ENCODE measurements at regions not wholly inside any gene's neighbourhood (a gene's known extent, or its start where the extent isn't known, plus 50 kb on each side); places are given as distances from the start of the nearest gene placed in this dataset.

DNA sequence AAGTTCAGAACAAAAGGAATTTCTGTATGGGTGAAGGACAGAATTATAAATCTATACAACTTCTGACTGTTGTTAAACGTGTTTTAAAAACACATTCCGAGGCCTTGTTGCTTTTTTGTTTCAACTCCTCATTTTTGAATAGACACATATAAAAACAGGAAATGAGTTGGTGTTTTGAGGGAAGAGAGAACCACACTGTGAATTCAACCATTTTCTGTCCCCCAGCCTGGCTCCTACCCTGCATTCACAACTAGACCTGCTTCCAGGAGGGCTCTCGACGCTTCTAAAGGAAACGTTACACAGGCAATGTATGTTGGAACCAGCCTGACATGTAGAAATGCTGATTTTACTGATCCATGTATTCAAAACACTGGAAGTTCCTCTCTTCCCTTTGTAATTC is 76.5 kb downstream of the OR13A1 start:
- ChIA-PET POLR2A (no interaction called here), CTCF (no interaction called here)
- TF ChIP-seq NR2C2 (CRISPR knock-in tag; IDR thresholded peaks at IDR 0.05) (no peak), ZNF232 (CRISPR knock-in tag; IDR thresholded peaks at IDR 0.05) (no peak), NR1H2 (CRISPR knock-in tag; IDR thresholded peaks at IDR 0.05) (no peak)
- TF ChIP-seq, protein P1, sequence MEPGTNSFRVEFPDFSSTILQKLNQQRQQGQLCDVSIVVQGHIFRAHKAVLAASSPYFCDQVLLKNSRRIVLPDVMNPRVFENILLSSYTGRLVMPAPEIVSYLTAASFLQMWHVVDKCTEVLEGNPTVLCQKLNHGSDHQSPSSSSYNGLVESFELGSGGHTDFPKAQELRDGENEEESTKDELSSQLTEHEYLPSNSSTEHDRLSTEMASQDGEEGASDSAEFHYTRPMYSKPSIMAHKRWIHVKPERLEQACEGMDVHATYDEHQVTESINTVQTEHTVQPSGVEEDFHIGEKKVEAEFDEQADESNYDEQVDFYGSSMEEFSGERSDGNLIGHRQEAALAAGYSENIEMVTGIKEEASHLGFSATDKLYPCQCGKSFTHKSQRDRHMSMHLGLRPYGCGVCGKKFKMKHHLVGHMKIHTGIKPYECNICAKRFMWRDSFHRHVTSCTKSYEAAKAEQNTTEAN (CRISPR knock-in tag; IDR thresholded peaks at IDR 0.05): no peak
- TF ChIP-seq, protein P2, sequence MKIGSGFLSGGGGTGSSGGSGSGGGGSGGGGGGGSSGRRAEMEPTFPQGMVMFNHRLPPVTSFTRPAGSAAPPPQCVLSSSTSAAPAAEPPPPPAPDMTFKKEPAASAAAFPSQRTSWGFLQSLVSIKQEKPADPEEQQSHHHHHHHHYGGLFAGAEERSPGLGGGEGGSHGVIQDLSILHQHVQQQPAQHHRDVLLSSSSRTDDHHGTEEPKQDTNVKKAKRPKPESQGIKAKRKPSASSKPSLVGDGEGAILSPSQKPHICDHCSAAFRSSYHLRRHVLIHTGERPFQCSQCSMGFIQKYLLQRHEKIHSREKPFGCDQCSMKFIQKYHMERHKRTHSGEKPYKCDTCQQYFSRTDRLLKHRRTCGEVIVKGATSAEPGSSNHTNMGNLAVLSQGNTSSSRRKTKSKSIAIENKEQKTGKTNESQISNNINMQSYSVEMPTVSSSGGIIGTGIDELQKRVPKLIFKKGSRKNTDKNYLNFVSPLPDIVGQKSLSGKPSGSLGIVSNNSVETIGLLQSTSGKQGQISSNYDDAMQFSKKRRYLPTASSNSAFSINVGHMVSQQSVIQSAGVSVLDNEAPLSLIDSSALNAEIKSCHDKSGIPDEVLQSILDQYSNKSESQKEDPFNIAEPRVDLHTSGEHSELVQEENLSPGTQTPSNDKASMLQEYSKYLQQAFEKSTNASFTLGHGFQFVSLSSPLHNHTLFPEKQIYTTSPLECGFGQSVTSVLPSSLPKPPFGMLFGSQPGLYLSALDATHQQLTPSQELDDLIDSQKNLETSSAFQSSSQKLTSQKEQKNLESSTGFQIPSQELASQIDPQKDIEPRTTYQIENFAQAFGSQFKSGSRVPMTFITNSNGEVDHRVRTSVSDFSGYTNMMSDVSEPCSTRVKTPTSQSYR (CRISPR knock-in tag; IDR thresholded peaks at IDR 0.05): no peak
- no peak for ATAC-seq
- Mint-ChIP-seq H3K27ac (no peak overlapping the region), H3K27me3 (ENCODE audit: low read depth) (no peaks in the 10 kb centered on the region; the same call in 1 of the 2 replicates), H3K4me3 (no peak overlapping the region), H3K4me1 (peaks cover 16% of the 10 kb centered on the region), H3K9me3 (no peaks in the 10 kb centered on the region), H3K36me3 (no peaks in the 10 kb centered on the region)
- DNase-seq (ENCODE audit: low spot score): no peak

DNA sequence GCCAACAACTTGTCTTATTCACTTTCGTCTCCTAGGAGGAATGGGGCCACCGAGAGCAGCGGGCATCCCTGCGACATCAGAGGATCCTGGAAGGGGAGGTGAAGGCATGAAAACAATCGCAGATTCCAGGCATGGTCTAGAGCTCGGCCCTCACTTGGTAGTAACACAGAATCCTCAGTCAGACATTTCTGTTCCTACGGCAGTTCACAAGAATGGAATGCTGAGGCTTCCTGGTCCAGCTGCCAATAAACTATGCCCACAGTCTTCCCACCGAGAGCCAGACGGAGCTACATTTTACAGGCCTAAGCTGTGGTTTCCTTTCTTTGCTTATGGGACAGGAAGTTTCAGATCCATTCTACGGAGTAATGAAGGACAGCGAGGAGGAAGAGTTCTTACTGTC is 75.8 kb downstream of the OR13A1 start:
- ATAC-seq (no peak), DNase-seq (ENCODE audit: low spot score) (no peak)
- POLR2A ChIA-PET: no interaction called here
- Mint-ChIP-seq H3K4me3 (no peak overlapping the region), H3K27ac (no peak overlapping the region), H3K9me3 (no peaks in the 10 kb centered on the region), H3K27me3 (ENCODE audit: low read depth) (no peaks in the 10 kb centered on the region; the same call in 1 of the 2 replicates), H3K36me3 (no peaks in the 10 kb centered on the region), H3K4me1 (peaks cover 16% of the 10 kb centered on the region)
- CTCF ChIA-PET: interaction anchor here (1.1 kb wide), 1 partner anchor 11 kb away, joined by 3 read pairs; no protein-coding TSS in a partner anchor
- no peak for TF ChIP-seq NR1H2 (CRISPR knock-in tag; IDR thresholded peaks at IDR 0.05)
- TF ChIP-seq NFYB (CRISPR knock-in tag; conservative IDR thresholded peaks at IDR 0.05; ENCODE audit: low read depth): no peak
- TF ChIP-seq, protein P3, sequence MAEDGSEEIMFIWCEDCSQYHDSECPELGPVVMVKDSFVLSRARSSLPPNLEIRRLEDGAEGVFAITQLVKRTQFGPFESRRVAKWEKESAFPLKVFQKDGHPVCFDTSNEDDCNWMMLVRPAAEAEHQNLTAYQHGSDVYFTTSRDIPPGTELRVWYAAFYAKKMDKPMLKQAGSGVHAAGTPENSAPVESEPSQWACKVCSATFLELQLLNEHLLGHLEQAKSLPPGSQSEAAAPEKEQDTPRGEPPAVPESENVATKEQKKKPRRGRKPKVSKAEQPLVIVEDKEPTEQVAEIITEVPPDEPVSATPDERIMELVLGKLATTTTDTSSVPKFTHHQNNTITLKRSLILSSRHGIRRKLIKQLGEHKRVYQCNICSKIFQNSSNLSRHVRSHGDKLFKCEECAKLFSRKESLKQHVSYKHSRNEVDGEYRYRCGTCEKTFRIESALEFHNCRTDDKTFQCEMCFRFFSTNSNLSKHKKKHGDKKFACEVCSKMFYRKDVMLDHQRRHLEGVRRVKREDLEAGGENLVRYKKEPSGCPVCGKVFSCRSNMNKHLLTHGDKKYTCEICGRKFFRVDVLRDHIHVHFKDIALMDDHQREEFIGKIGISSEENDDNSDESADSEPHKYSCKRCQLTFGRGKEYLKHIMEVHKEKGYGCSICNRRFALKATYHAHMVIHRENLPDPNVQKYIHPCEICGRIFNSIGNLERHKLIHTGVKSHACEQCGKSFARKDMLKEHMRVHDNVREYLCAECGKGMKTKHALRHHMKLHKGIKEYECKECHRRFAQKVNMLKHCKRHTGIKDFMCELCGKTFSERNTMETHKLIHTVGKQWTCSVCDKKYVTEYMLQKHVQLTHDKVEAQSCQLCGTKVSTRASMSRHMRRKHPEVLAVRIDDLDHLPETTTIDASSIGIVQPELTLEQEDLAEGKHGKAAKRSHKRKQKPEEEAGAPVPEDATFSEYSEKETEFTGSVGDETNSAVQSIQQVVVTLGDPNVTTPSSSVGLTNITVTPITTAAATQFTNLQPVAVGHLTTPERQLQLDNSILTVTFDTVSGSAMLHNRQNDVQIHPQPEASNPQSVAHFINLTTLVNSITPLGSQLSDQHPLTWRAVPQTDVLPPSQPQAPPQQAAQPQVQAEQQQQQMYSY (CRISPR knock-in tag; IDR thresholded peaks at IDR 0.05): no peak
- TF ChIP-seq, protein P4, sequence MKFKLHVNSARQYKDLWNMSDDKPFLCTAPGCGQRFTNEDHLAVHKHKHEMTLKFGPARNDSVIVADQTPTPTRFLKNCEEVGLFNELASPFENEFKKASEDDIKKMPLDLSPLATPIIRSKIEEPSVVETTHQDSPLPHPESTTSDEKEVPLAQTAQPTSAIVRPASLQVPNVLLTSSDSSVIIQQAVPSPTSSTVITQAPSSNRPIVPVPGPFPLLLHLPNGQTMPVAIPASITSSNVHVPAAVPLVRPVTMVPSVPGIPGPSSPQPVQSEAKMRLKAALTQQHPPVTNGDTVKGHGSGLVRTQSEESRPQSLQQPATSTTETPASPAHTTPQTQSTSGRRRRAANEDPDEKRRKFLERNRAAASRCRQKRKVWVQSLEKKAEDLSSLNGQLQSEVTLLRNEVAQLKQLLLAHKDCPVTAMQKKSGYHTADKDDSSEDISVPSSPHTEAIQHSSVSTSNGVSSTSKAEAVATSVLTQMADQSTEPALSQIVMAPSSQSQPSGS (CRISPR knock-in tag; IDR thresholded peaks at IDR 0.05; ENCODE audit: borderline replicate concordance, low read depth): no peak
- TF ChIP-seq, protein P5, sequence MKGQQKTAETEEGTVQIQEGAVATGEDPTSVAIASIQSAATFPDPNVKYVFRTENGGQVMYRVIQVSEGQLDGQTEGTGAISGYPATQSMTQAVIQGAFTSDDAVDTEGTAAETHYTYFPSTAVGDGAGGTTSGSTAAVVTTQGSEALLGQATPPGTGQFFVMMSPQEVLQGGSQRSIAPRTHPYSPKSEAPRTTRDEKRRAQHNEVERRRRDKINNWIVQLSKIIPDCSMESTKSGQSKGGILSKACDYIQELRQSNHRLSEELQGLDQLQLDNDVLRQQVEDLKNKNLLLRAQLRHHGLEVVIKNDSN (CRISPR knock-in tag; IDR thresholded peaks at IDR 0.05): no peak
- TF ChIP-seq, protein P6, sequence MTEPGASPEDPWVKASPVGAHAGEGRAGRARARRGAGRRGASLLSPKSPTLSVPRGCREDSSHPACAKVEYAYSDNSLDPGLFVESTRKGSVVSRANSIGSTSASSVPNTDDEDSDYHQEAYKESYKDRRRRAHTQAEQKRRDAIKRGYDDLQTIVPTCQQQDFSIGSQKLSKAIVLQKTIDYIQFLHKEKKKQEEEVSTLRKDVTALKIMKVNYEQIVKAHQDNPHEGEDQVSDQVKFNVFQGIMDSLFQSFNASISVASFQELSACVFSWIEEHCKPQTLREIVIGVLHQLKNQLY (CRISPR knock-in tag; IDR thresholded peaks at IDR 0.05): no peak
- no peak for TF ChIP-seq SP1 (CRISPR knock-in tag; conservative IDR thresholded peaks at IDR 0.05)
- no peak for TF ChIP-seq RELA (CRISPR knock-in tag; IDR thresholded peaks at IDR 0.05; ENCODE audit: borderline replicate concordance)
- TF ChIP-seq ZNF396 (CRISPR knock-in tag; IDR thresholded peaks at IDR 0.05; ENCODE audit: borderline replicate concordance): no peak
- TF ChIP-seq ETV6 (CRISPR knock-in tag; IDR thresholded peaks at IDR 0.05): no peak
- no peak for TF ChIP-seq EMX1 (CRISPR knock-in tag; IDR thresholded peaks at IDR 0.05)
- TF ChIP-seq MXD4 (CRISPR knock-in tag; IDR thresholded peaks at IDR 0.05; ENCODE audit: borderline replicate concordance): no peak
- TF ChIP-seq JAZF1 (CRISPR knock-in tag; IDR thresholded peaks at IDR 0.05): no peak
- TF ChIP-seq ELF4 (CRISPR knock-in tag; IDR thresholded peaks at IDR 0.05; ENCODE audit: low read depth): no peak
- no peak for TF ChIP-seq SMAD3 (CRISPR knock-in tag; IDR thresholded peaks at IDR 0.05; ENCODE audit: borderline replicate concordance)
- TF ChIP-seq, protein P7, sequence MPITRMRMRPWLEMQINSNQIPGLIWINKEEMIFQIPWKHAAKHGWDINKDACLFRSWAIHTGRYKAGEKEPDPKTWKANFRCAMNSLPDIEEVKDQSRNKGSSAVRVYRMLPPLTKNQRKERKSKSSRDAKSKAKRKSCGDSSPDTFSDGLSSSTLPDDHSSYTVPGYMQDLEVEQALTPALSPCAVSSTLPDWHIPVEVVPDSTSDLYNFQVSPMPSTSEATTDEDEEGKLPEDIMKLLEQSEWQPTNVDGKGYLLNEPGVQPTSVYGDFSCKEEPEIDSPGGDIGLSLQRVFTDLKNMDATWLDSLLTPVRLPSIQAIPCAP (CRISPR knock-in tag; IDR thresholded peaks at IDR 0.05): no peak
- TF ChIP-seq, protein P8, sequence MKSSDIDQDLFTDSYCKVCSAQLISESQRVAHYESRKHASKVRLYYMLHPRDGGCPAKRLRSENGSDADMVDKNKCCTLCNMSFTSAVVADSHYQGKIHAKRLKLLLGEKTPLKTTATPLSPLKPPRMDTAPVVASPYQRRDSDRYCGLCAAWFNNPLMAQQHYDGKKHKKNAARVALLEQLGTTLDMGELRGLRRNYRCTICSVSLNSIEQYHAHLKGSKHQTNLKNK (CRISPR knock-in tag; IDR thresholded peaks at IDR 0.05): no peak
